ENCODE measurements at regions not wholly inside any gene's neighbourhood (a gene's known extent, or its start where the extent isn't known, plus 50 kb on each side); places are given as distances from the start of the nearest gene placed in this dataset.
"Not testable (repeated sequence)": the region's sequence is repeated elsewhere in the genome, so short reads cannot be mapped to it uniquely, and the experiment has no call there.

GRCh38 chr4:27685091-27685490 lies 824.5 kb downstream of the STIM2 start:
- Histone ChIP-seq H3K9me3 (no peaks in the 10 kb centered on the region), H3K4me1 (no peaks in the 10 kb centered on the region), H3K36me3 (replicated peaks in 1 of 2; ENCODE audit: insufficient read depth in 1 of 2, low read depth in 2 of 2) (no peaks in the 10 kb centered on the region), H3K27ac (no peak overlapping the region), H3K27me3 (peaks cover 0 to 5% of the 10 kb centered on the region in 2 donors), H3K4me3 (no peak overlapping the region)
- DNase-seq, result no peak
- intact Hi-C loops (cut with DNase I), result no loop called here
- TF ChIP-seq POLR2A (IDR thresholded peaks at IDR 0.05) (no peak), CTCF (IDR thresholded peaks at IDR 0.05) (no peak)
- no peak for ATAC-seq
- 46 to 50% methylated on average over 1 of the region's 1 CpG for WGBS, 2 donors

GRCh38 chr4:27685947-27686346 lies 825.3 kb downstream of the STIM2 start:
- TF ChIP-seq POLR2A (IDR thresholded peaks at IDR 0.05) (no peak), CTCF (IDR thresholded peaks at IDR 0.05) (no peak)
- intact Hi-C loops (cut with DNase I), result no loop called here

GRCh38 chr4:27692158-27692557 lies 831.5 kb downstream of the STIM2 start:
- no peaks in the 10 kb centered on the region for H3K27me3 ChIP-seq
- no peak overlapping the region for H3K27ac ChIP-seq
- TF ChIP-seq POLR2A (IDR thresholded peaks at IDR 0.05) (no peak), CTCF (IDR thresholded peaks at IDR 0.05) (peak; percentile 25 to 44 (median 32))
- peak in 3 of 4 donors; percentile 11 to 19 (median 13) for DNase-seq
- WGBS, 2 donors, result 31 to 40% methylated on average over 6 of the region's 6 CpGs
- no peaks in the 10 kb centered on the region for H3K4me1 ChIP-seq
- H3K36me3 ChIP-seq (replicated peaks in 1 of 2; ENCODE audit: insufficient read depth in 1 of 2, low read depth in 2 of 2), result no peaks in the 10 kb centered on the region
- ATAC-seq, result peak; percentile 42
- intact Hi-C loops (cut with DNase I), result no loop called here
- no peaks in the 10 kb centered on the region for H3K9me3 ChIP-seq
- H3K4me3 ChIP-seq, result no peak overlapping the region

More at GRCh38 chr4:27685947-27686346, 825.3 kb downstream of the STIM2 start:
- no peaks in the 10 kb centered on the region for H3K36me3 ChIP-seq (replicated peaks in 1 of 2; ENCODE audit: insufficient read depth in 1 of 2, low read depth in 2 of 2)
- H3K4me3 ChIP-seq, result no peak overlapping the region
- H3K4me1 ChIP-seq, result no peaks in the 10 kb centered on the region
- DNase-seq, result no peak
- H3K27ac ChIP-seq, result no peak overlapping the region
- no peaks in the 10 kb centered on the region for H3K9me3 ChIP-seq
- no peak for ATAC-seq
- H3K27me3 ChIP-seq, result peaks cover 0 to 5% of the 10 kb centered on the region in 2 donors

GRCh38 chr4:27692868-27693634 lies 832.4 kb downstream of the STIM2 start:
- 51 to 63% methylated on average over 6 of the region's 6 CpGs for WGBS, 2 donors
- no peaks in the 10 kb centered on the region for H3K36me3 ChIP-seq (replicated peaks in 1 of 2; ENCODE audit: insufficient read depth in 1 of 2, low read depth in 2 of 2)
- H3K9me3 ChIP-seq, result no peaks in the 10 kb centered on the region
- H3K27me3 ChIP-seq, result no peaks in the 10 kb centered on the region
- ATAC-seq, result no peak
- no peak for DNase-seq
- H3K4me1 ChIP-seq, result no peaks in the 10 kb centered on the region
- H3K4me3 ChIP-seq, result no peak overlapping the region
- TF ChIP-seq CTCF (IDR thresholded peaks at IDR 0.05) (no peak), POLR2A (IDR thresholded peaks at IDR 0.05) (no peak)
- intact Hi-C loops (cut with DNase I), result no loop called here
- no peak overlapping the region for H3K27ac ChIP-seq

GRCh38 chr4:27696257-27696656 lies 835.6 kb downstream of the STIM2 start:
- H3K36me3 ChIP-seq (replicated peaks in 1 of 2; ENCODE audit: insufficient read depth in 1 of 2, low read depth in 2 of 2); H3K27ac ChIP-seq; H3K9me3 ChIP-seq; DNase-seq; H3K4me1 ChIP-seq; intact Hi-C loops (cut with DNase I); H3K4me3 ChIP-seq; ATAC-seq; H3K27me3 ChIP-seq: not testable (repeated sequence)
- 86 to 89% methylated on average over 8 of the region's 8 CpGs for WGBS, 2 donors

Measured in body of pancreas (tissue), 4 donors.